Calu3 (cell line): ENCODE measurements at regions not wholly inside any gene's neighbourhood (a gene's known extent, or its start where the extent isn't known, plus 50 kb on each side); places are given as distances from the start of the nearest gene placed in this dataset.

ENCODE experiments used
- BruUV-seq: library from RNA; stranded (reverse); fragments of 400-500 nt; replicated peaks from 2 replicates; lab custom pipeline; 2021; lab: Mats Ljungman, UMichigan
- CTCF ChIA-PET: fragments of 300-600 bp; sonication (Branson Sonifier 250); formaldehyde crosslinking; loops from one replicate; lab custom pipeline; 2022; ENCODE audit warnings: antibody characterized with exemption; lab: Charles Lee
- DNase-seq: peaks from one replicate; pipeline ENCODE4 v3.0.0; 2022
- H3K27ac Mint-ChIP-seq: one replicate; pipeline ENCODE4 v1.8.0; 2022; ENCODE audit warnings: mixed read lengths; ENCODE audit not compliant: unreplicated experiment
- H3K27me3 Mint-ChIP-seq: one replicate; pipeline ENCODE4 v1.8.0; 2022; ENCODE audit warnings: mixed read lengths; ENCODE audit not compliant: unreplicated experiment
- H3K36me3 Mint-ChIP-seq: one replicate; pipeline ENCODE4 v1.8.0; 2022; ENCODE audit warnings: mild to moderate bottlenecking, moderate library complexity, mixed read lengths; ENCODE audit not compliant: insufficient read depth, unreplicated experiment
- H3K4me1 Mint-ChIP-seq: one replicate; pipeline ENCODE4 v1.8.0; 2022; ENCODE audit warnings: mild to moderate bottlenecking, low read depth, mixed read lengths; ENCODE audit not compliant: unreplicated experiment
- H3K4me3 Mint-ChIP-seq: one replicate; pipeline ENCODE4 v1.8.0; 2022; ENCODE audit warnings: mild to moderate bottlenecking, low read depth, moderate library complexity, mixed read lengths; ENCODE audit not compliant: unreplicated experiment
- H3K9me3 Mint-ChIP-seq: one replicate; pipeline ENCODE4 v1.8.0; 2022; ENCODE audit warnings: low read depth, mixed read lengths; ENCODE audit not compliant: unreplicated experiment
- CTCF ChIP-seq: fragments of 200-600 bp; IDR thresholded peaks from one replicate; pipeline ENCODE4 v1.8.0; 2022; ENCODE audit warnings: antibody characterized with exemption; ENCODE audit not compliant: unreplicated experiment
- intact Hi-C: fragments of 100-400 bp; cut with micrococcal nuclease; formaldehyde crosslinking; loops from one replicate; pipeline ENCODE4 v1.10.0; 2022; ENCODE audit not compliant: unreplicated experiment

DNA sequence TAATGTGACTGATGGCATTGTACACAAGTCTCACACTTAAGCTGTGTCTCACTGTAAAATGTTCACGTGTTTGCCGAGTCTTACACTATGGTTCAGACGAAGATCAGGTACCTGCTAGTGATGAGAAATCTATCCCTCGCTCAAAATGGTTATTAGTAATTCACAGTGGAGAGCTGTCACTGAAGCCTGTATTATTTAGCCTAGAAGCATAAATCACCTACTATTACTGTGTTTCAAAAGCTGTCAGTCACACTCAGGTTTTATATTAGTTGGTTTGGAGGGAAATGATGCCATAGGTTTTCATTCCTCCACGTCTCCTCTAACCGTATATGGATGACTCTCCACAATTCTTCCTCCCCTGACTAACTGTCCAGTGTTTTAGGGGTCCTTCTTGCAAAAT, 292.4 kb upstream of the ZEB2 start:
- intact Hi-C loops = no loop called here
- H3K36me3 Mint-ChIP-seq = no peaks in the 10 kb centered on the region
- H3K27ac Mint-ChIP-seq = no peak overlapping the region
- no peak overlapping the region for H3K4me3 Mint-ChIP-seq
- H3K27me3 Mint-ChIP-seq = no peaks in the 10 kb centered on the region
- no peaks in the 10 kb centered on the region for H3K4me1 Mint-ChIP-seq
- CTCF ChIA-PET = no interaction called here
- DNase-seq = no peak
- no peak for TF ChIP-seq CTCF
- BruUV-seq = no TSS peak
- H3K9me3 Mint-ChIP-seq = no peaks in the 10 kb centered on the region

DNA sequence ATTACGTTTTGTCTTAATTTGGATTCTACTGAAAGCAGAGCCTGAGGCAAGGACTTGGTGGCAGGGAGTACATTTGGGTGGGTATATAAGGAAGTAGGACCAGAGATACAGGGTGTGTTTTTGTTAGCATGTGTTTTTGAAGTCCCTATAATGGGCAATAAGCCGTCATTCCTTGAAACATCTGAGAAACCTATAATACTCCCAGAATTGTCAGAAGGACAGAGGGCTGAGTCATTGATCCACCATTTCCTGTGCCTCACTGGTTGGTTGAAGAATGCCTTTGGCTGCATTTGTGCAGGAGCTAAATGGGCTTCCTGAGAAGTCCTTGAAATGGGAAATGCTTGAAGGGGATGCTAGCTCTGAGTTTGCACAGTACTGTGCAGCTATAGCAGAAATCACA, 281.8 kb upstream of the ZEB2 start:
- no peak for TF ChIP-seq CTCF
- no TSS peak for BruUV-seq
- Mint-ChIP-seq H3K27me3 (no peaks in the 10 kb centered on the region), H3K27ac (no peak overlapping the region), H3K4me3 (no peak overlapping the region), H3K36me3 (no peaks in the 10 kb centered on the region), H3K4me1 (no peaks in the 10 kb centered on the region), H3K9me3 (no peaks in the 10 kb centered on the region)
- intact Hi-C loops = no loop called here
- DNase-seq = no peak
- CTCF ChIA-PET = no interaction called here

- Mint-ChIP-seq H3K27ac (no peak overlapping the region), H3K4me3 (no peak overlapping the region), H3K36me3 (no peaks in the 10 kb centered on the region), H3K9me3 (no peaks in the 10 kb centered on the region), H3K4me1 (no peaks in the 10 kb centered on the region), H3K27me3 (no peaks in the 10 kb centered on the region)
- no TSS peak for BruUV-seq
- no peak for DNase-seq
- CTCF ChIA-PET = no interaction called here
- TF ChIP-seq CTCF = no peak
- intact Hi-C loops = no loop called here
Measured at GRCh38 chr2:144801325-144801724, 281.4 kb upstream of the ZEB2 start.

DNA sequence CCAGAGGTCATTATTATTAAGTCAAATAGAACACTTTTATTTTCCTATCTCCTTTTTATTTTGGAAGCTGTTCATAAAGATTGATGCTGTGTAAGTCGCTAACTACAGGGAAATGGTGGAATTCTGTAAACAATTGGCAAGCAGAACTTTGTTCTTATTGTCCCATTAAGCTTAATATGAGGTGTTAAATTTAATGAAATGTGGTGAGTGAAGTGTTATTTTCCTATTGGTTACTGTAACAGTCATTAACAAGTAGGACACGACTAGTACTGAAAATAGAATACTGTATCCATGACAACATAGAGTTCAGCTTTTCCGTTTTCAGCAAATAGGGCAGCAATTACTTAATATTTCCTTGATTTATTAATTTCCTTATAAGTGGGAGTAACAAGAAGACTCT, 279.1 kb upstream of the ZEB2 start:
- H3K9me3 Mint-ChIP-seq = no peaks in the 10 kb centered on the region
- H3K27me3 Mint-ChIP-seq = no peaks in the 10 kb centered on the region
- intact Hi-C loops = no loop called here
- BruUV-seq = no TSS peak
- CTCF ChIA-PET = no interaction called here
- no peak for TF ChIP-seq CTCF
- no peak overlapping the region for H3K4me3 Mint-ChIP-seq
- DNase-seq = no peak
- H3K36me3 Mint-ChIP-seq = no peaks in the 10 kb centered on the region
- no peaks in the 10 kb centered on the region for H3K4me1 Mint-ChIP-seq
- no peak overlapping the region for H3K27ac Mint-ChIP-seq
